ENCODE measurements at regions not wholly inside any gene's neighbourhood (a gene's known extent, or its start where the extent isn't known, plus 50 kb on each side); places are given as distances from the start of the nearest gene placed in this dataset.

DNA sequence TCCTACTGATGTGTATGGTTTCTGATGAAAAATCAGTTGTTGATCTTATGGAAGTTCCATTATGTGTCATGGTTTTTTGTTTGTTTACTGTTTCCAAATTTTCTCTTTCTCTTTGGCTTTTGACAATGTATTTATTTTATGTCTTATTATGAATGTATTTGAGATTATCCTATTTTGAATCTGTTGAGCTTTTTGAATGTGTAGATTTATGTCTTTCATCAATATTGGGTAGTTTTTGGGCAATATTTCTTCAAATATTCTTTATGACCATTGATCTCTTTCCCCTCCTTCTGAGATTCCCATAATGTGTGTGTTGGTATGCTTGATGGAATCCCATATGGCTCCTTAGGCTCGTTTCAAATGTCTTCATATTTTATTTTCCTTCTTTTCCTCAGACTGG is 80.5 kb upstream of the FAM47C start:
- no peak for TF ChIP-seq EZH2 (optimal IDR thresholded peaks at IDR 0.05; ENCODE audit: low read depth, low read length)
- no peak for TF ChIP-seq EZH2phosphoT487 (IDR thresholded peaks at IDR 0.05; ENCODE audit: low read length)
- TF ChIP-seq, protein P1, sequence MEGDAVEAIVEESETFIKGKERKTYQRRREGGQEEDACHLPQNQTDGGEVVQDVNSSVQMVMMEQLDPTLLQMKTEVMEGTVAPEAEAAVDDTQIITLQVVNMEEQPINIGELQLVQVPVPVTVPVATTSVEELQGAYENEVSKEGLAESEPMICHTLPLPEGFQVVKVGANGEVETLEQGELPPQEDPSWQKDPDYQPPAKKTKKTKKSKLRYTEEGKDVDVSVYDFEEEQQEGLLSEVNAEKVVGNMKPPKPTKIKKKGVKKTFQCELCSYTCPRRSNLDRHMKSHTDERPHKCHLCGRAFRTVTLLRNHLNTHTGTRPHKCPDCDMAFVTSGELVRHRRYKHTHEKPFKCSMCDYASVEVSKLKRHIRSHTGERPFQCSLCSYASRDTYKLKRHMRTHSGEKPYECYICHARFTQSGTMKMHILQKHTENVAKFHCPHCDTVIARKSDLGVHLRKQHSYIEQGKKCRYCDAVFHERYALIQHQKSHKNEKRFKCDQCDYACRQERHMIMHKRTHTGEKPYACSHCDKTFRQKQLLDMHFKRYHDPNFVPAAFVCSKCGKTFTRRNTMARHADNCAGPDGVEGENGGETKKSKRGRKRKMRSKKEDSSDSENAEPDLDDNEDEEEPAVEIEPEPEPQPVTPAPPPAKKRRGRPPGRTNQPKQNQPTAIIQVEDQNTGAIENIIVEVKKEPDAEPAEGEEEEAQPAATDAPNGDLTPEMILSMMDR (IDR thresholded peaks at IDR 0.05; ENCODE audit: low read length): no peak
- H3K9ac ChIP-seq (ENCODE audit: low read length): no peak overlapping the region
- H4K20me1 ChIP-seq (ENCODE audit: insufficient read depth, low read length): no peaks in the 10 kb centered on the region

DNA sequence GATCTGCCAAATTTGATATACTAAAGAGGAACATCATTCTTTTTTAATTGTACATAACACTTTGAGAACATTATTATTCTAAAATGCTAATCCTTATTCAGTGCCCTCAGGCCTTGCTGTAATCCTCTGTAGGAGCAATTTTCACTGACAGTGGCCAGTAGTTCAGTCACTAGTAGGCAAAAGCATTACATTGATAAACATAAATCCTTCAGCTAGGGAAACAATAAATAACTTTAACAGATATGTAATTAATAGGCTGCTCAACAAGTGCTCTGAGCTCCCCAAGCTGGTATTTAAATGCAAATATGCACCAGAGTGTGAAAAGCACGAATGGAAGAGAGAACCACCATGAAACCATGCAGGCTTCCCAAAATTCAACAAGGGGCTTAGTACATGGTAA is 77.7 kb upstream of the FAM47C start:
- Histone ChIP-seq H3K9me2 (replicated peaks; ENCODE audit: insufficient read depth, low read length) (no peaks in the 10 kb centered on the region), H3K36me3 (replicated peaks; ENCODE audit: insufficient read depth, low read length) (no peaks in the 10 kb centered on the region), H3K9ac (ENCODE audit: low read length) (no peak overlapping the region), H3F3A (ENCODE audit: insufficient read depth, low read length) (no peaks in the 10 kb centered on the region), H3K4me3 (ENCODE audit: low read length) (no peak overlapping the region), H3K27ac (ENCODE audit: low read length) (no peak overlapping the region), H3K79me2 (ENCODE audit: low read length) (no peaks in the 10 kb centered on the region), H4K20me1 (ENCODE audit: insufficient read depth, low read length) (no peaks in the 10 kb centered on the region), H3K4me2 (ENCODE audit: low read depth, low read length) (no peak overlapping the region), H3K9me3 (replicated peaks; ENCODE audit: insufficient read depth, low read length) (no peaks in the 10 kb centered on the region), H2AFZ (ENCODE audit: low read length) (no peak overlapping the region), H3K27me3 (replicated peaks; ENCODE audit: insufficient read depth, low read length) (no peaks in the 10 kb centered on the region), H3K4me1 (ENCODE audit: low read length) (no peaks in the 10 kb centered on the region)
- TF ChIP-seq EZH2 (optimal IDR thresholded peaks at IDR 0.05; ENCODE audit: low read depth, low read length) (no peak), EZH2phosphoT487 (IDR thresholded peaks at IDR 0.05; ENCODE audit: low read length) (no peak)
- TF ChIP-seq, protein P1 (IDR thresholded peaks at IDR 0.05; ENCODE audit: low read length): no peak
- DNase-seq: no peak

More for the DNA sequence above, 80.5 kb upstream of the FAM47C start:
- no peak for DNase-seq
- Histone ChIP-seq H3K4me3 (ENCODE audit: low read length) (no peak overlapping the region), H3K79me2 (ENCODE audit: low read length) (no peaks in the 10 kb centered on the region), H3K27me3 (replicated peaks; ENCODE audit: insufficient read depth, low read length) (no peaks in the 10 kb centered on the region), H3K9me2 (replicated peaks; ENCODE audit: insufficient read depth, low read length) (no peaks in the 10 kb centered on the region), H3K9me3 (replicated peaks; ENCODE audit: insufficient read depth, low read length) (no peaks in the 10 kb centered on the region), H3K36me3 (replicated peaks; ENCODE audit: insufficient read depth, low read length) (no peaks in the 10 kb centered on the region), H3K27ac (ENCODE audit: low read length) (no peak overlapping the region), H2AFZ (ENCODE audit: low read length) (no peak overlapping the region), H3K4me2 (ENCODE audit: low read depth, low read length) (no peak overlapping the region), H3K4me1 (ENCODE audit: low read length) (no peaks in the 10 kb centered on the region), H3F3A (ENCODE audit: insufficient read depth, low read length) (no peaks in the 10 kb centered on the region)

DNA sequence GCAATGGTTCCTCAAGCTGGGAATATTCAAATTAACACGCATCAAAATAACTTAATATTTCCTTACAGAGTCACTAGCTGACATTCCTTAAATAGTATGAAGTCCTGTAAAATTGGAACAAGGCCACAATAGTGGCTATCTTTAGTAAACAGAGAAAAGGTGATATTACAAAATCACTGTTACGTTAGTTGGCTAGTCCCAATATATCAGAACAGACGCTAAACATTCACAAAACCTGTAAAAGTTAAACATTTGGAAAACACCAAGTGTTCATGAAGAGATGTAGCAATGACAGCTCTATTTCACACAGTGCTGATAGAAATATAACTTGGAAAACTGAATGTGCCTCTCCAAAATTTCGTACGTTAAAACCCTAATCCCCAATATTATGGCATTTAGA is 61.0 kb upstream of the FAM47C start:
- H3K36me3 ChIP-seq (replicated peaks; ENCODE audit: insufficient read depth, low read length): no peaks in the 10 kb centered on the region
- H3K9ac ChIP-seq (ENCODE audit: low read length): no peak overlapping the region
- H3K4me1 ChIP-seq (ENCODE audit: low read length): no peaks in the 10 kb centered on the region
- no peaks in the 10 kb centered on the region for H4K20me1 ChIP-seq (ENCODE audit: insufficient read depth, low read length)
- H3K9me2 ChIP-seq (replicated peaks; ENCODE audit: insufficient read depth, low read length): no peaks in the 10 kb centered on the region
- H3K4me2 ChIP-seq (ENCODE audit: low read depth, low read length): no peak overlapping the region
- no peak overlapping the region for H3K27ac ChIP-seq (ENCODE audit: low read length)
- H3F3A ChIP-seq (ENCODE audit: insufficient read depth, low read length): no peaks in the 10 kb centered on the region
- no peak overlapping the region for H3K4me3 ChIP-seq (ENCODE audit: low read length)
- no peak for DNase-seq
- TF ChIP-seq, protein P1 (IDR thresholded peaks at IDR 0.05; ENCODE audit: low read length): no peak
- TF ChIP-seq EZH2 (optimal IDR thresholded peaks at IDR 0.05; ENCODE audit: low read depth, low read length) (no peak), EZH2phosphoT487 (IDR thresholded peaks at IDR 0.05; ENCODE audit: low read length) (no peak)
- no peaks in the 10 kb centered on the region for H3K27me3 ChIP-seq (replicated peaks; ENCODE audit: insufficient read depth, low read length)
- H2AFZ ChIP-seq (ENCODE audit: low read length): no peak overlapping the region
- H3K79me2 ChIP-seq (ENCODE audit: low read length): no peaks in the 10 kb centered on the region
- H3K9me3 ChIP-seq (replicated peaks; ENCODE audit: insufficient read depth, low read length): no peaks in the 10 kb centered on the region
